Fibroblast of pulmonary artery (primary cell): ENCODE measurements at regions not wholly inside any gene's neighbourhood (a gene's known extent, or its start where the extent isn't known, plus 50 kb on each side); places are given as distances from the start of the nearest gene placed in this dataset.

Source experiments
- DNase-seq: peaks from one replicate; pipeline ENCODE4 v3.0.0-alpha.2; 2010; ENCODE audit warnings: low read depth
- H3K4me3 ChIP-seq: replicated peaks from 2 replicates; pipeline ENCODE4 v1.5.1; 2011; ENCODE audit warnings: low read depth, mild to moderate bottlenecking, control low read depth, low read length, moderate library complexity
- TF ChIP-seq, protein P1 (sequence below): IDR thresholded peaks from 2 replicates; pipeline ENCODE4 v1.5.1; 2011; ENCODE audit warnings: mild to moderate bottlenecking, control low read depth, low read length, inconsistent platforms; ENCODE audit errors: missing control alignments

DNA sequence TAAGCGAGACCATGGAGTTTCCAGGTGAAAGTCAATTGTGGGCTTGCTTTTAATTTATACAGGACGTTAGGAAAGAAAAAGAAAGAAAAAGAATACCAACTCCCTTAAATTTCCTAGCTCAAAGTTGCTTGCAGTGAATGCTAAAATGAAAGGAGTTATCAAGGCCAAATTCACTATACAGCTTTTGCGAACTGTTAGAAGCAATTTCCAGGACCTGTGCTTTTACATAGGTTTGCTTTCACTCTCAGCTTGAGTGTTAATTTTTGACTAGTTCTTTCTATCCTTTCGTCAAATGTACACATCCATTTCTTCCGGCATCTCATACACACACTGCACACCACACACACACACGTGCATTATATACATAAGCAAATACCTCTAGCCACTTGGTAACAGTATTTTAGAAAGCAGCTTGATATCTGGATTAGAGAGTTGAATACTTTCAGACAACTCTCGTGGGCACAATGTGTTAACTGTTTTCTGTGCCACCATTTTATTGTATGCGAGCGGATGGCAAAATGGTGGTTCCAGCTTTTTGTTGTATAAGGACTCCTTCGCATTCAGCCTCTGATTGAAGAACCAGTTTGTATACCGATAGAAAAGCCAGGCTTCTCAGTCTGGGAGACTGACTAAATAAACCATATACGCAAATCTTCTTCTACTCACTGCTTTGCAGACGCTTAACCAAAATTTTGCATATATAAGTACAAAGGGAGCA, 381.8 kb downstream of the MTX2 start:
- H3K4me3 ChIP-seq = no peak overlapping the region
- TF ChIP-seq, protein P1, sequence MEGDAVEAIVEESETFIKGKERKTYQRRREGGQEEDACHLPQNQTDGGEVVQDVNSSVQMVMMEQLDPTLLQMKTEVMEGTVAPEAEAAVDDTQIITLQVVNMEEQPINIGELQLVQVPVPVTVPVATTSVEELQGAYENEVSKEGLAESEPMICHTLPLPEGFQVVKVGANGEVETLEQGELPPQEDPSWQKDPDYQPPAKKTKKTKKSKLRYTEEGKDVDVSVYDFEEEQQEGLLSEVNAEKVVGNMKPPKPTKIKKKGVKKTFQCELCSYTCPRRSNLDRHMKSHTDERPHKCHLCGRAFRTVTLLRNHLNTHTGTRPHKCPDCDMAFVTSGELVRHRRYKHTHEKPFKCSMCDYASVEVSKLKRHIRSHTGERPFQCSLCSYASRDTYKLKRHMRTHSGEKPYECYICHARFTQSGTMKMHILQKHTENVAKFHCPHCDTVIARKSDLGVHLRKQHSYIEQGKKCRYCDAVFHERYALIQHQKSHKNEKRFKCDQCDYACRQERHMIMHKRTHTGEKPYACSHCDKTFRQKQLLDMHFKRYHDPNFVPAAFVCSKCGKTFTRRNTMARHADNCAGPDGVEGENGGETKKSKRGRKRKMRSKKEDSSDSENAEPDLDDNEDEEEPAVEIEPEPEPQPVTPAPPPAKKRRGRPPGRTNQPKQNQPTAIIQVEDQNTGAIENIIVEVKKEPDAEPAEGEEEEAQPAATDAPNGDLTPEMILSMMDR = no peak
- DNase-seq = no peak

DNA sequence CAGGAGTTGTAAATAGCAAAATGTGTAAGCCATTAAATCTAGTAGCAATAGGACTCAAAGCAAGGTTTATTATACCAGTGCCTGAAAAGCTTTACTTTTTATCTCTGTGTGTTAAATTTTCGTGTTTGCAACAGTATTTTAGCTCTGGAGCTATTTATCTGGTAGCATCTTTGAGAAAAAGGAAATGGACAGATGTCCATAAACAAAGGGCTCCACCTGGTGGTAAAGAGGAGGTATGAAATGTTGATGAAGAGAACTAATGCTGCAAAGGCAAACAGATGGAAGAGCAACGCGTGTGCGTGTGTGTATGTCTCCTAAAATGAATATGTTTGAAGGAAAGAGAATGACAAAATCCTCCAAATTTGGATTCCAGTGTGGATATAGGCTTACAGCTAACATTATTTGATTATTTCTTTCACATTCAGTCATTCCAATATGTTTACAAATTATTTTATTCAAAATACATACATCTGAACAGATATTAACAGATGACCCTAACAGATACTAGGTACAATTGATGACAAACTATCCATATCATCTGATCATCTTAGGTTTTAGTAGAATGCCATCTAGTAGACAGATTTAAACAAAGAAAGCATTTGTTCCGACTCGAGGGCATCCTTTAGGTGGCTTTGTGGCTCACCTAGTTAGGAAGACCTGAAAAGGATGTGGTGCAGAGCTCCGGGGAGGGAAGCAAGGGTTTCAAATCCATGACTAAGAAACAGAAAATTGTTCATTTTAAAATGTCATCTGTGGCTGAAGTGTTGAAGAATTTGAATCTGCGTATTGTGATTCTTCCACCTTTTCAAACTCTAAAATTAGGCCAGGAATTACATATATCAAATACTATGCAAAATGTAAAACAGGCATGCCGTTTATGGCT, 383.3 kb downstream of the MTX2 start:
- H3K4me3 ChIP-seq = no peak overlapping the region
- DNase-seq = peak; percentile 63
- TF ChIP-seq, protein P1 = peak; percentile 81

DNA sequence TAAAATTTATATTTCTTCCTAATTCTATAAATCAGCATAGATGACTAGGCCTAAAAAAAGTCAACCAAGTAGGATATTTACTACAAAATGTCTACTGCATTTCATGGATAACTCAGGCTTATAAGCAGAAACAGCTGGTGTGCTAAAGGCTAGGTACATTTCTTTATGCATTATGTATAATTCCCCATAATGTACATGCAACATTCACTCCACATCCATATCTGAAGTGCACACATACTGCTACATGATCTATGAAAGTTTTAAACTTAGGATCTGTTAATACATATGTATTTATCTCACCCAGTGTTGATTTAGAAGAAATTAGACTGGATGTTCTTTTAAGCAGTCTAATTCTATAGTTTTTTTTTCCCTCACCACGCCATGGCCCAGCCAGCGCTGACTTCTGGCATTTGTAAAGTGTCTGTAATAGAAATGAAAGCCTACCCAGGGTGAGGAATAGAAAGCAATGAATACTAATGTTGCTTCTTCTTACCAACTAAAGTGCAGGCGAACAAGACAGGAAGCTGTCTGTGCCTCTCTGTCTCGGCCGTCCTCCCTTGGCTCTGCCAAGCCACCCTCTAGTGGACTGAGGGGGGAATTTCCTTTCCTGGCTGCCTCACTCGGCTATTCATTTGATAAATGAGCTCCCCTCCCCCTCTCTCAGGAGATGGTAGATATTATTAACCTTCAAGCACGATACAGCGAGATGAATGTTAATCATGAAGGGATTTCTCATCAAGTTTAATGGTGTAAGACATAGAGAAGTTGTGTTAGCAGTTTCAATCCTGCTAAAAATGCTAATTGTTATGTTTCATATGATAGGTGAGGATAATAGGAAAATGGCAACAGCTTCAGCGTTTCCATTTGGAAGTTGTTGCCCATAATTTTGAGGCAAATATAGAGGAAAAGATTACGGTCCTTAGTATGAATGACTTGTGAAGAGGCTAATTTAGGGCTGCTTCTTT, 384.5 kb downstream of the MTX2 start:
- no peak overlapping the region for H3K4me3 ChIP-seq
- TF ChIP-seq, protein P1 = peak; percentile 78
- DNase-seq = peak; percentile 64

DNA sequence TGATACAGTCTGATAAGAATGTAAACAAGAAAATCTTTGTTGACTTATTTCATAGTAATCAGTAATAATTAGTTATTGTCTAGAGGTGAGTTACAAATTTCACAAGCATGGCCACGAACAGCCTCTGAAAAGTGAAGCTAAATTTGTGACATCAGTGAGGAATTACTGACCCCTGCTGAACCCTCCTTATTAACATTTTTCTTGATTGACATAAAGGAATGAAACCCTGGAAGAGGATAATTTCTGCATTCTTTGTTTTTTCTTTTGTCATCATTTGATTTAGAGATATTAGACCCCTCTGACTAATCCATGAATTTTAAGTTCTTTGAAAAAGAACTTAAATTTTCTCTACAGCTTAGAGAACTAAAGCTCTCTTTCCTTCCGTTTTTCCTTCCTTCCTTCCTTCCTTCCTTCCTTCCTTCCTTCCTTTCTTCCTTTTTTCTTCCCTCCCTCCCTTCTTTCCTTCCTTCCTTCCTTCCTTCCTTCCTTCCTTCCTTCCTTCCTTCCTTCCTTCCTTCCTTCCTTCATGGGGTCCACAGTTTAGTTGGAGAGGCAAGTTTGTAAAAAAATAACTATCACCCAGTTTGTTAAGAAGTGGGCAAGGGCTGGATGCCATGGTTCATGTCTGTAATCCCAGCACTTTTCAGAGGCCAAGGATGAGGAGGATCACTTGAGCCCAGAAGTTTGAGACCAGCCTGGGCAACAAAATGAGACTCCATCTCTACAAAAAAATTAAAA, 387.0 kb downstream of the MTX2 start:
- TF ChIP-seq, protein P1 = no peak
- no peak for DNase-seq
- no peak overlapping the region for H3K4me3 ChIP-seq

DNA sequence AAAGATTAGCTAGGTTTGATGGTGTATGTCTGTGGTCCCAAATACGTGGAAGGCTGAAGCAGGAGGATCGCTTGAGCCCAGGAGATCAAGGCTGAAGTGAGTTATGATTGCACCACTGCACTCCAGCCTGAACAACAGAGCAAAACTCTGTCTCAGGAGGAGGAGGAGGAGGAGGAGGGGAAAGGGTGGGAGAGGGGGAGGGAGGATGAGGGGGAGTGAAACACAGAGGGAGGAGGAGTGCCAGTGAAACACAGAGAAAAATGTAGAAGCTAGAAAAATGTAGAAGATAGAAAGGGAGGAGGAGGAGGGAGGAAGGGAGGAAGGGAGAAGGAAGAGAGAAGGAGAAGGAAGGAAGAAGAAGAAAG, 387.5 kb downstream of the MTX2 start:
- no peak for DNase-seq
- no peak overlapping the region for H3K4me3 ChIP-seq
- TF ChIP-seq, protein P1 = no peak

DNA sequence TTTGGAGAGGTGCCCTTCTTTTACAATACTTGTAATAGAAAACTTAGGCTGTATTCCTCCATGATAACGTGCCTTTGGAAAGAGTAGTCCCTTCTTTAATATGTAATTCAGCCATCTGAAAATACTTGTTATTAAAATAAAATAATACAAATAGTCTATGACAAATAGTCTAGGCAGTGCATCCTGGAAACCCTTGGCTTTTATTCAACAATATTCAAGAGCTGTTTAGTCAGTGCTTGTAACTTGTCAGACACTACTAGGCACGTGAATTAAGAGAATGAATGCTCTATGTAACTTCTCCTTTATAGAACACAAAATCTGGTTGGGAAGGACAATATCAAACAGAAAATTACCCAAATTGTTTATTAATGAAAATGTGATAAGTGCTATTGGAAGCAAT, 388.2 kb downstream of the MTX2 start:
- H3K4me3 ChIP-seq = no peak overlapping the region
- TF ChIP-seq, protein P1 = no peak

More for the DNA sequence above, 388.2 kb downstream of the MTX2 start:
- DNase-seq = no peak
